Spleen (tissue), 11 donors: ENCODE measurements at regions not wholly inside any gene's neighbourhood (a gene's known extent, or its start where the extent isn't known, plus 50 kb on each side); places are given as distances from the start of the nearest gene placed in this dataset.
"Not testable (repeated sequence)": the region's sequence is repeated elsewhere in the genome, so short reads cannot be mapped to it uniquely, and the experiment has no call there.

Experiments
- DNase-seq: peaks from one replicate; pipeline ENCODE4 v3.0.0-alpha.2; 2020
- H3K27ac ChIP-seq, 8 donors: fragments of 200-600 bp; sonication (generic) in 7 of 8; 1 replicate in 4 of 8; 2 replicates in 4 of 8; pipeline versions ENCODE4 v1.5.0 to v1.8.0; 2016 to 2021; ENCODE audit warnings: inconsistent platforms in 4 of 8, mild to moderate bottlenecking in 4 of 8, moderate library complexity in 1 of 8
- H3K27me3 ChIP-seq, 7 donors: fragments of 200-600 bp; sonication (generic) in 6 of 7; replicated peaks in 1 of 7; 1 replicate in 4 of 7; 2 replicates in 3 of 7; pipeline versions ENCODE4 v1.5.0 to v1.8.0; 2016 to 2021; ENCODE audit warnings: inconsistent platforms in 3 of 7, mild to moderate bottlenecking in 1 of 7
- H3K36me3 ChIP-seq, 6 donors: fragments of 200-600 bp; sonication (generic) in 5 of 6; 1 replicate in 4 of 6; 2 replicates in 2 of 6; pipeline versions ENCODE4 v1.5.0 to v1.8.0; 2016 to 2021; ENCODE audit warnings: inconsistent platforms in 2 of 6
- H3K4me1 ChIP-seq, 6 donors: fragments of 200-600 bp; sonication (generic) in 5 of 6; 1 replicate in 3 of 6; 2 replicates in 3 of 6; pipeline versions ENCODE4 v1.5.0 to v1.8.0; 2016 to 2021; ENCODE audit warnings: inconsistent platforms in 3 of 6
- H3K4me3 ChIP-seq, 8 donors: fragments of 200-600 bp; sonication (generic) in 7 of 8; 1 replicate in 4 of 8; 2 replicates in 4 of 8; pipeline versions ENCODE4 v1.5.0 to v1.8.0; 2016 to 2021; ENCODE audit warnings: inconsistent platforms in 4 of 8, mild to moderate bottlenecking in 4 of 8, moderate library complexity in 2 of 8
- H3K9me3 ChIP-seq, 8 donors: fragments of 200-600 bp; sonication (generic) in 7 of 8; 1 replicate in 4 of 8; 2 replicates in 4 of 8; pipeline versions ENCODE4 v1.5.0 to v1.8.0; 2016 to 2021; ENCODE audit warnings: inconsistent platforms in 4 of 8
- POLR2A ChIP-seq, 3 donors: fragments of 450-650 bp; IDR thresholded peaks; one replicate each; pipeline ENCODE4 v1.5.1; 2017; ENCODE audit warnings: antibody characterized with exemption in 3 of 3, mild to moderate bottlenecking in 1 of 3
- POLR2AphosphoS5 ChIP-seq, 3 donors: sonication (generic); formaldehyde crosslinking; IDR thresholded peaks; one replicate each; pipeline ENCODE4 v1.5.1; 2017; ENCODE audit warnings: antibody characterized with exemption in 3 of 3
- WGBS, 5 donors: extraction: QIAGEN DNeasy Blood & Tissue Kit in 3 of 5; methylation state at CpG; one replicate each; pipeline versions ENCODE4 v1.1.5 to v1.1.7; 2013 to 2018; 5-methylcytosine and 5-hydroxymethylcytosine counted together
- intact Hi-C: fragments of 100-400 bp; cut with DNase I; formaldehyde crosslinking; loops from one replicate; pipeline ENCODE4 v1.15.0; 2023; ENCODE audit warnings: low total_unique reads
- TF ChIP-seq, protein P1 (sequence below), 11 experiments: fragments of 200-600 bp in 7 of 11; fragments of 450-650 bp in 4 of 11; sonication (generic) in 4 of 11; IDR thresholded peaks in 8 of 11; conservative IDR thresholded peaks in 3 of 11; 1 replicate in 7 of 11; 2 replicates in 4 of 11; pipeline versions ENCODE4 v1.4.0 to v1.8.0; 2016 to 2021; ENCODE audit warnings: antibody characterized with exemption in 11 of 11, inconsistent platforms in 4 of 11, mild to moderate bottlenecking in 1 of 11
- donor health status: healthy with polysubstance abuse.
- donor health status: DM: no; HTN: no; CAD: no; lungs with moderate emphysema.
- donor health status: DM: no; HTN: no; CAD: no.
- donor health status: Bipolar disorder and iron deficiency.
- donor health status: healthy.
- donor health status: DM: no; HTN: no; CAD: no.
- donor health status: DM: yes; HTN: yes; CAD: no.

DNA sequence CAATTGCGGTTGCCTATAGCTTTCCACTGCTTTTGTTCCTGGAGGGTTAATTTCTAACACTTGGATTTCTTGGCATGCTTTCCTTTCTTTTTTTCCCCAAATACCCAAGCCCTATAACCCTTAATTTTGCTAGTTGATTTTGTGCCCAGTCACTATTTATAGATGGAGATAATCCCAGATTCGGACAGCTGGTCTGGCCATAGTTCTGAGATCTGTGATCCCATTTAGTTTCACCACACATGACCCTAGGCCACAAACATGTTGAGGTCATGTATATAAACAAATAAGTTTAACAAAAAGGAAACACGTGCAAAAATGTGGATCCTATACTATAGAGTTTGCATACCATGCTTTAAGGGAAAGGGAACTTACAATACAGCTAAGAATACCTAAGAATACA, 111.4 kb downstream of the ZMAT3 start:
- Histone ChIP-seq H3K36me3 (no peaks in the 10 kb centered on the region), H3K9me3 (no peaks in the 10 kb centered on the region), H3K4me1 (peaks cover 0 to 4% (median 0%) of the 10 kb centered on the region in 6 donors), H3K4me3 (no peak overlapping the region), H3K27ac (no peak overlapping the region), H3K27me3 (no peaks in the 10 kb centered on the region)
- DNase-seq: no peak
- TF ChIP-seq POLR2AphosphoS5 (IDR thresholded peaks at IDR 0.05): no peak
- TF ChIP-seq POLR2A (IDR thresholded peaks at IDR 0.05): no peak
- TF ChIP-seq, protein P1, sequence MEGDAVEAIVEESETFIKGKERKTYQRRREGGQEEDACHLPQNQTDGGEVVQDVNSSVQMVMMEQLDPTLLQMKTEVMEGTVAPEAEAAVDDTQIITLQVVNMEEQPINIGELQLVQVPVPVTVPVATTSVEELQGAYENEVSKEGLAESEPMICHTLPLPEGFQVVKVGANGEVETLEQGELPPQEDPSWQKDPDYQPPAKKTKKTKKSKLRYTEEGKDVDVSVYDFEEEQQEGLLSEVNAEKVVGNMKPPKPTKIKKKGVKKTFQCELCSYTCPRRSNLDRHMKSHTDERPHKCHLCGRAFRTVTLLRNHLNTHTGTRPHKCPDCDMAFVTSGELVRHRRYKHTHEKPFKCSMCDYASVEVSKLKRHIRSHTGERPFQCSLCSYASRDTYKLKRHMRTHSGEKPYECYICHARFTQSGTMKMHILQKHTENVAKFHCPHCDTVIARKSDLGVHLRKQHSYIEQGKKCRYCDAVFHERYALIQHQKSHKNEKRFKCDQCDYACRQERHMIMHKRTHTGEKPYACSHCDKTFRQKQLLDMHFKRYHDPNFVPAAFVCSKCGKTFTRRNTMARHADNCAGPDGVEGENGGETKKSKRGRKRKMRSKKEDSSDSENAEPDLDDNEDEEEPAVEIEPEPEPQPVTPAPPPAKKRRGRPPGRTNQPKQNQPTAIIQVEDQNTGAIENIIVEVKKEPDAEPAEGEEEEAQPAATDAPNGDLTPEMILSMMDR (IDR thresholded peaks at IDR 0.05 in 8 of 11, conservative IDR thresholded peaks at IDR 0.05 in 3 of 11): no peak
- 49 to 58% (median 55%) methylated on average over 3 of the region's 3 CpGs for WGBS, 5 donors
- intact Hi-C loops: no loop called here

DNA sequence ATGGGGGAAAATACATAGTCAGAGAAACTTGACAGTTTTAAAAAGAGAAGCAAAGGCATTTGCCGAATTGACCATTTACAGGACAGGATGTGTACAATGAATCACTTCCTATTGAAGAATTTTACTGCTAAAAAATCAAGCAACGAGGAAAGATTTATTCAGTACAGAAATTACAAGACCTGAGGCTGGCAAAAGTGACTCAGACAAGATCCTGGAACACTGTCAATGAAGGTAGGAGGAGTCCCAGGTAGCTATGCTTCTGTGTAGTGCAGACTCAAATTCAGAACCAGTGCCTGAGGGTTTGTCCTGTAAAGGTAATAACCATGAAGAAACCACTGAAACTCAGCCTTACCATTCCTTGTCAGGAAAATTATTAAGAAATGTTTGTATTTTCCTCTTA, 120.9 kb downstream of the ZMAT3 start:
- Histone ChIP-seq H3K27me3 (no peaks in the 10 kb centered on the region), H3K9me3 (peaks cover 0 to 21% (median 4%) of the 10 kb centered on the region in 8 donors), H3K27ac (no peak overlapping the region), H3K36me3 (no peaks in the 10 kb centered on the region), H3K4me3 (no peak overlapping the region), H3K4me1 (no peaks in the 10 kb centered on the region)
- no peak for TF ChIP-seq POLR2A (IDR thresholded peaks at IDR 0.05)
- intact Hi-C loops: loop anchor here (10.0 kb wide), 1 partner anchor 516 kb away; no protein-coding TSS in a partner anchor
- WGBS, 5 donors: 21 to 36% (median 28%) methylated on average over 2 of the region's 2 CpGs
- no peak for DNase-seq

DNA sequence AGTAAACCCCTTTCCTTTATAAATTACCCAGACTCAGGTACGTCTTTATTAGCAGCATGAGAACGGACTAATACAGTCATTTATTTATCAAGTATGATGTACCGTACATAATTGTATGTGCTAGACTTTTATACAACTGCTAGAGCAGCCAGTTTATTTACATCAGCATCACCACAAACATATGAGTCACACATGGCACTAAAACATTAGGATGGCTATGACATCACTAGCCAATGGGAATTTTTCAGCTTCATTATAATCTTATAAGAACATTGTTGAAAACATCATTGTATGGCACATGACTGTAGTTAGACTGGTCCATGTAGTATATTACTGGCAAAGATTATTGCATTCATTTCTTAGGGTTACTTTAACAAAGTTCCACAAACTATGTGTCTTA, 121.7 kb downstream of the ZMAT3 start:
- no peaks in the 10 kb centered on the region for H3K36me3 ChIP-seq
- TF ChIP-seq, protein P1 (IDR thresholded peaks at IDR 0.05 in 8 of 11, conservative IDR thresholded peaks at IDR 0.05 in 3 of 11): no peak
- TF ChIP-seq POLR2AphosphoS5 (IDR thresholded peaks at IDR 0.05) (no peak), POLR2A (IDR thresholded peaks at IDR 0.05) (no peak)
- H3K4me3 ChIP-seq: no peak overlapping the region
- no peak overlapping the region for H3K27ac ChIP-seq
- no peak for DNase-seq
- no peaks in the 10 kb centered on the region for H3K27me3 ChIP-seq
- 90 to 97% (median 96%) methylated on average over 3 of the region's 3 CpGs for WGBS, 5 donors
- intact Hi-C loops: loop anchor here (10.0 kb wide), 1 partner anchor 515 kb away; no protein-coding TSS in a partner anchor
- H3K9me3 ChIP-seq: peaks cover 0 to 26% (median 6%) of the 10 kb centered on the region in 8 donors
- H3K4me1 ChIP-seq: no peaks in the 10 kb centered on the region

DNA sequence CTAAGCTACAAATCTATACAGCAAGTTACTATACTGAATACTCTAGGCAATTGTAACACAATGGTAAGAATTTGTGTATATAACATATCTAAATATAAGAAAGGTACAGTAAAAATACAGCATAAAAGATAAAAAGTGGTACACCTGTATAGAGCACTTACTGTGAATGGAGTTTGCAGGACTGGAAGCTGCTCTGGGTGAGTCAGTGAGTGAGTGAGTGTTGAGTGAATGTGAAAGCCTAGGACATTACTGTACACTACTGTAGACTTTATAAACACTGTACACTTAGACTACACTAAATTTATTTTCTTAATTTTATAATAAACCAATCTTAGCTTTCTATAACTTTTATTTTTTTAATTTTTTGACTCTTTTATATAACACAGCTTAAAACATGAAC, 123.1 kb downstream of the ZMAT3 start:
- Histone ChIP-seq H3K4me1 (no peaks in the 10 kb centered on the region), H3K27me3 (no peaks in the 10 kb centered on the region), H3K4me3 (no peak overlapping the region), H3K27ac (no peak overlapping the region), H3K36me3 (no peaks in the 10 kb centered on the region), H3K9me3 (peaks cover 0 to 26% (median 6%) of the 10 kb centered on the region in 8 donors)
- TF ChIP-seq POLR2AphosphoS5 (IDR thresholded peaks at IDR 0.05) (no peak), POLR2A (IDR thresholded peaks at IDR 0.05) (no peak)
- TF ChIP-seq, protein P1 (IDR thresholded peaks at IDR 0.05 in 8 of 11, conservative IDR thresholded peaks at IDR 0.05 in 3 of 11): no peak
- DNase-seq: no peak
- intact Hi-C loops: no loop called here

DNA sequence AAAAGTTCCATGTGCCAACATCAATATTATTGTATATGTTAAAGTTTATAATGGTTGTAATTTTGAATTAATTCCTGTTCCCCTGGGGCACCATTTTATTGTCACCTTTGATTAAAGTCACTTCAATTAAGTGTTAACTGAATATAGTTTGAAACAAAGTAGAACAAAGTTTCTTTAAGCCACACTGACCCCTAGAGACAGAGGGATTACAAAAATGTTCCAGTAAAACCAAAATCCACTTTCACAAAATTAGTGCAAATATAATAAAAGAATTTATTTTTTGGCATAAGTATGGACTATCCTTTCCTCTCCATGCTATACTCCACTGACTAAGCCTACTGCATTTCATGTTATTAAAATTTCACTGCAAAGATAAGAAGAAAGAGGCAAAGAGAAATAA, 123.9 kb downstream of the ZMAT3 start:
- H3K9me3 ChIP-seq: peaks cover 0 to 31% (median 6%) of the 10 kb centered on the region in 8 donors
- DNase-seq: no peak
- H3K27me3 ChIP-seq: no peaks in the 10 kb centered on the region

DNA sequence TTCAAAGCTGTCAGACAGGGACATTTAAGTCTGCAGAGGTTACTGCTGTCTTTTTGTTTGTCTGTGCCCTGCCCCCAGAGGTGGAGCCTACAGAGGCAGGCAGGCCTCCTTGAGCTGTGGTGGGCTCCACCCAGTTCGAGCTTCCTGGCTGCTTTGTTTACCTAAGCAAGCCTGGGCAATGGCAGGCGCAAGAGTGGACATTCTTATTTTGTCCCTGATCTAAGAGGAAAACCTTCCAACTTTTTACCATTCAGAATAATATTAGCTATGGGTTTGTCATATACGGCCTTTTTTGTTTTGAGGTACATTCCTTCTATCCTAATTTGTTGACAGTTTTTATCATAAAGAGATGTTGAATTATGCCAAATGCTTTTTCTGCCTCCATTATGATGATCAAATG, 129.3 kb downstream of the ZMAT3 start:
- H3K27me3 ChIP-seq: not testable (repeated sequence)

More for the DNA sequence above, 123.9 kb downstream of the ZMAT3 start:
- intact Hi-C loops: no loop called here
- Histone ChIP-seq H3K27ac (no peak overlapping the region), H3K36me3 (no peaks in the 10 kb centered on the region), H3K4me1 (no peaks in the 10 kb centered on the region), H3K4me3 (no peak overlapping the region)
- no peak for TF ChIP-seq POLR2A (IDR thresholded peaks at IDR 0.05)
- no peak for TF ChIP-seq POLR2AphosphoS5 (IDR thresholded peaks at IDR 0.05)
- TF ChIP-seq, protein P1 (IDR thresholded peaks at IDR 0.05 in 8 of 11, conservative IDR thresholded peaks at IDR 0.05 in 3 of 11): no peak

More for the DNA sequence above, 129.3 kb downstream of the ZMAT3 start:
- H3K27ac ChIP-seq, H3K4me1 ChIP-seq, H3K4me3 ChIP-seq, intact Hi-C loops, DNase-seq, H3K36me3 ChIP-seq: not testable (repeated sequence)
- 55 to 64% (median 62%) methylated on average over 3 of the region's 3 CpGs for WGBS, 5 donors
- H3K9me3 ChIP-seq: peaks cover 0 to 28% (median 4%) of the 10 kb centered on the region in 8 donors
